HG03439 (cell line): ENCODE measurements at regions not wholly inside any gene's neighbourhood (a gene's known extent, or its start where the extent isn't known, plus 50 kb on each side); places are given as distances from the start of the nearest gene placed in this dataset.

ENCODE experiments used
- ATAC-seq: cut with Tn5 transposase; IDR thresholded peaks from one replicate; pipeline ENCODE4 v1.9.1; 2021; ENCODE audit warnings: mild to moderate bottlenecking, moderate library complexity; ENCODE audit not compliant: unreplicated experiment

- no peak for ATAC-seq
Observed at GRCh38 chr1:38555130-38555529, 304.4 kb downstream of the RRAGC start.

GRCh38 chr1:38551318-38552307, 308.0 kb downstream of the RRAGC start:
- no peak for ATAC-seq

- ATAC-seq = no peak
Observed at GRCh38 chr1:38549191-38549590, 310.4 kb downstream of the RRAGC start.

- ATAC-seq = no peak
Observed at GRCh38 chr1:38547321-38547720, 312.3 kb downstream of the RRAGC start.

- ATAC-seq = no peak
Observed at GRCh38 chr1:38546636-38547035, 312.9 kb downstream of the RRAGC start.

- ATAC-seq = no peak
Observed at GRCh38 chr1:38541223-38541622, 318.3 kb downstream of the RRAGC start.

- ATAC-seq = no peak
Observed at GRCh38 chr1:38539931-38540330, 319.6 kb downstream of the RRAGC start.

GRCh38 chr1:38538834-38539233, 320.7 kb downstream of the RRAGC start:
- ATAC-seq = no peak

- ATAC-seq = no peak
Observed at GRCh38 chr1:38536089-38536488, 323.5 kb downstream of the RRAGC start.

GRCh38 chr1:38534473-38534823, 325.1 kb downstream of the RRAGC start:
- no peak for ATAC-seq

GRCh38 chr1:38533772-38534472, 325.6 kb downstream of the RRAGC start:
- no peak for ATAC-seq

- no peak for ATAC-seq
Observed at GRCh38 chr1:38530957-38531356, 328.6 kb downstream of the RRAGC start.

GRCh38 chr1:38529946-38530345, 329.6 kb downstream of the RRAGC start:
- no peak for ATAC-seq

- no peak for ATAC-seq
Observed at GRCh38 chr1:38529391-38529790, 330.2 kb downstream of the RRAGC start.

- ATAC-seq = no peak
Observed at GRCh38 chr1:38528623-38529022, 330.9 kb downstream of the RRAGC start.

GRCh38 chr1:38527373-38527966, 332.1 kb downstream of the RRAGC start:
- peak; percentile 85 for ATAC-seq

GRCh38 chr1:38526046-38526445, 333.5 kb downstream of the RRAGC start:
- no peak for ATAC-seq

- ATAC-seq = no peak
Observed at GRCh38 chr1:38525343-38526043, 334.1 kb downstream of the RRAGC start.

- ATAC-seq = no peak
Observed at GRCh38 chr1:38524025-38524641, 335.4 kb downstream of the RRAGC start.

GRCh38 chr1:38523568-38523939, 336.0 kb downstream of the RRAGC start:
- ATAC-seq = no peak
